K562 (cell line): ENCODE measurements at regions not wholly inside any gene's neighbourhood (a gene's known extent, or its start where the extent isn't known, plus 50 kb on each side); places are given as distances from the start of the nearest gene placed in this dataset.
A peak's percentile ranks its signal among the peaks of the same experiment; 100 is the strongest.

Experiments
- BACH1 ChIP-seq: fragments of 200-800 bp; sonication (Bioruptor generic); IDR thresholded peaks from 2 replicates; pipeline ENCODE4 v1.6.1; 2016; ENCODE audit warnings: missing genetic modification characterization, missing compliant biosample characterization
- BRD9 ChIP-seq: fragments of 450-650 bp; IDR thresholded peaks from 2 replicates; pipeline ENCODE4 v1.6.1; 2018; ENCODE audit warnings: low read depth; ENCODE audit not compliant: partially characterized antibody
- ELF2 ChIP-seq: fragments of 250-450 bp; sonication (Bioruptor Pico); IDR thresholded peaks from 2 replicates; pipeline ENCODE4 v1.5.0; 2021; ENCODE audit warnings: mild to moderate bottlenecking
- HDAC8 ChIP-seq: fragments of 450-650 bp; IDR thresholded peaks from 2 replicates; pipeline ENCODE4 v1.6.1; 2016; ENCODE audit warnings: mild to moderate bottlenecking, missing genetic modification characterization, moderate library complexity, missing compliant biosample characterization
- HMGN3 ChIP-seq: IDR thresholded peaks from 2 replicates; pipeline ENCODE4 v1.6.1; 2011; ENCODE audit warnings: borderline replicate concordance, low read depth, mild to moderate bottlenecking, mixed read lengths, low read length; ENCODE audit not compliant: insufficient read length; ENCODE audit errors: extremely low read depth
- MEF2A ChIP-seq: IDR thresholded peaks from 2 replicates; pipeline ENCODE4 v1.6.1; 2011; ENCODE audit warnings: low read depth, mild to moderate bottlenecking, low read length, moderate library complexity; ENCODE audit not compliant: control insufficient read depth
- PURB ChIP-seq: sonication (generic); formaldehyde crosslinking; IDR thresholded peaks from 2 replicates; pipeline ENCODE4 v1.9.0; 2021; ENCODE audit warnings: low read depth, mild to moderate bottlenecking, missing genetic modification reagents
- REST ChIP-seq, 2 experiments: fragments of 450-650 bp; formaldehyde crosslinking in 1 of 2; IDR thresholded peaks; 2 replicates each; pipeline versions ENCODE4 v1.4.0 to v1.6.1; 2014 to 2020; ENCODE audit warnings: mild to moderate bottlenecking in 2 of 2, borderline replicate concordance in 1 of 2, low read depth in 1 of 2
- SUPT5H ChIP-seq: fragments of 450-650 bp; IDR thresholded peaks from 2 replicates; pipeline ENCODE4 v1.6.1; 2016
- THRAP3 ChIP-seq: fragments of 450-650 bp; IDR thresholded peaks from 2 replicates; pipeline ENCODE4 v1.6.1; 2016; ENCODE audit warnings: mild to moderate bottlenecking, inconsistent platforms, borderline replicate concordance
- ZFPM2 ChIP-seq: fragments of 250-450 bp; sonication (Bioruptor Pico); IDR thresholded peaks from 2 replicates; pipeline ENCODE4 v1.5.1; 2022; ENCODE audit warnings: mild to moderate bottlenecking
- ZNF143 ChIP-seq: sonication (generic); formaldehyde crosslinking; IDR thresholded peaks from 2 replicates; pipeline ENCODE4 v1.9.0; 2022; ENCODE audit warnings: mild to moderate bottlenecking, missing genetic modification reagents

GRCh38 chr2:9768388-9768787 is 74.9 kb upstream of the TAF1B start (continued):
- TF ChIP-seq REST (IDR thresholded peaks at IDR 0.05; ENCODE audit: borderline replicate concordance) = peak; percentile 50; the same call in 1 of the 2 replicates
- TF ChIP-seq REST (CRISPR knock-in tag; IDR thresholded peaks at IDR 0.05; ENCODE audit: low read depth) = no peak
- no peak for TF ChIP-seq THRAP3
- no peak for TF ChIP-seq ELF2 (CRISPR knock-in tag)
- no peak for TF ChIP-seq MEF2A
- TF ChIP-seq ZFPM2 = no peak
- TF ChIP-seq BRD9 = no peak
- TF ChIP-seq ZNF143 (CRISPR knock-in tag) = peak; percentile 41; the same call in 1 of the 2 replicates
- TF ChIP-seq BACH1 (tag) = no peak
- no peak for TF ChIP-seq HMGN3
- no peak for TF ChIP-seq HDAC8 (tag)
- no peak for TF ChIP-seq PURB
- TF ChIP-seq SUPT5H = no peak
